SK-N-SH (cell line): ENCODE measurements at regions not wholly inside any gene's neighbourhood (a gene's known extent, or its start where the extent isn't known, plus 50 kb on each side); places are given as distances from the start of the nearest gene placed in this dataset.

Source experiments
- CTCF ChIA-PET: fragments of 300-600, 350-600 bp; formaldehyde crosslinking; extraction: SDS; loops from one replicate; lab custom pipeline; 2021; lab: Yijun Ruan, JAX
- POLR2A ChIA-PET: fragments of 350-600 bp; sonication (Branson Sonifier 250); formaldehyde crosslinking; extraction: SDS; loops from one replicate; lab custom pipeline; 2020; ENCODE audit warnings: antibody characterized with exemption, inconsistent platforms; lab: Yijun Ruan, JAX
- DNase-seq: peaks from one replicate; pipeline ENCODE4 v3.0.0; 2012
- H2AFZ ChIP-seq: fragments of 200-600 bp; sonication (generic); 2 replicates; pipeline ENCODE4 v1.8.1; 2016; ENCODE audit warnings: antibody characterized with exemption, mild to moderate bottlenecking, low read depth
- H3F3A ChIP-seq: fragments of 200-600 bp; sonication (generic); replicated peaks from 2 replicates; pipeline ENCODE3; 2016; ENCODE audit warnings: antibody characterized with exemption, mild to moderate bottlenecking; ENCODE audit not compliant: insufficient read depth
- H3K27ac ChIP-seq, 2 experiments: fragments of 200-500 bp in 1 of 2; fragments of 200-600 bp in 1 of 2; sonication (Bioruptor generic) in 1 of 2; sonication (generic), shearing (Covaris generic) in 1 of 2; 2 replicates each; pipeline versions ENCODE4 v1.5.1 to v1.6.1; 2014 to 2016; ENCODE audit warnings: low read depth in 2 of 2, inconsistent platforms in 1 of 2, low read length in 1 of 2, mild to moderate bottlenecking in 1 of 2, mixed read lengths in 1 of 2
- H3K27me3 ChIP-seq: fragments of 200-600 bp; sonication (generic), shearing (Covaris generic); 2 replicates; pipeline ENCODE4 v1.6.1; 2016; ENCODE audit warnings: mixed run types; ENCODE audit not compliant: insufficient read depth
- H3K36me3 ChIP-seq, 2 experiments: fragments of 200-500 bp in 1 of 2; fragments of 200-600 bp in 1 of 2; sonication (Bioruptor generic) in 1 of 2; sonication (generic) in 1 of 2; replicated peaks in 1 of 2; 2 replicates each; pipeline versions ENCODE3 to v1.5.1; 2014 to 2016; ENCODE audit warnings: low read length in 1 of 2, mild to moderate bottlenecking in 1 of 2; ENCODE audit not compliant: insufficient read depth in 2 of 2, control insufficient read depth in 1 of 2
- H3K4me1 ChIP-seq, 2 experiments: fragments of 200-500 bp in 1 of 2; fragments of 200-600 bp in 1 of 2; sonication (Bioruptor generic) in 1 of 2; sonication (generic), shearing (Covaris generic) in 1 of 2; 2 replicates each; pipeline versions ENCODE4 v1.5.1 to v1.6.1; 2014 to 2016; ENCODE audit warnings: low read depth in 1 of 2, low read length in 1 of 2, mixed run types in 1 of 2; ENCODE audit not compliant: insufficient read depth in 2 of 2, control insufficient read depth in 1 of 2
- H3K4me2 ChIP-seq: fragments of 200-600 bp; sonication (generic), shearing (Covaris generic); 2 replicates; pipeline ENCODE4 v1.6.1; 2017; ENCODE audit warnings: mixed run types
- H3K4me3 ChIP-seq, 2 experiments: fragments of 200-500 bp in 1 of 2; fragments of 200-600 bp in 1 of 2; sonication (Bioruptor generic) in 1 of 2; sonication (generic), shearing (Covaris generic) in 1 of 2; 2 replicates each; pipeline versions ENCODE4 v1.5.1 to v1.8.1; 2014 to 2016; ENCODE audit warnings: low read depth in 2 of 2, inconsistent platforms in 1 of 2, low read length in 1 of 2, mild to moderate bottlenecking in 1 of 2, mixed read lengths in 1 of 2, moderate library complexity in 1 of 2
- H3K79me2 ChIP-seq: fragments of 200-600 bp; sonication (generic); 2 replicates; pipeline ENCODE4 v1.8.1; 2017; ENCODE audit warnings: mild to moderate bottlenecking; ENCODE audit not compliant: insufficient read depth
- H3K9ac ChIP-seq: fragments of 200-600 bp; sonication (generic); 2 replicates; pipeline ENCODE4 v1.6.1; 2017; ENCODE audit warnings: mixed run types
- H3K9me2 ChIP-seq: fragments of 200-600 bp; sonication (generic); 2 replicates; pipeline ENCODE4 v1.6.1; 2017; ENCODE audit warnings: mixed run types
- H3K9me3 ChIP-seq: fragments of 200-600 bp; sonication (generic); 2 replicates; pipeline ENCODE4 v1.6.1; 2017; ENCODE audit warnings: mixed run types, mild to moderate bottlenecking, moderate library complexity
- H4K20me1 ChIP-seq: fragments of 200-600 bp; sonication (generic); 2 replicates; pipeline ENCODE4 v1.6.1; 2017; ENCODE audit warnings: mild to moderate bottlenecking, mixed run types; ENCODE audit not compliant: insufficient read depth
- CHD2 ChIP-seq: fragments of 150-350 bp; IDR thresholded peaks from 2 replicates; pipeline ENCODE4 v1.6.1; 2018; ENCODE audit warnings: low read length; ENCODE audit not compliant: partially characterized antibody
- ELF1 ChIP-seq: IDR thresholded peaks from 2 replicates; pipeline ENCODE4 v1.4.0; 2012
- EZH2phosphoT487 ChIP-seq: fragments of 200-600 bp; sonication (generic); IDR thresholded peaks from 2 replicates; pipeline ENCODE4 v1.6.1; 2017; ENCODE audit warnings: low read depth, mixed run types, mild to moderate bottlenecking, antibody characterized with exemption, moderate library complexity, borderline replicate concordance
- FOXJ3 ChIP-seq: sonication (generic); formaldehyde crosslinking; IDR thresholded peaks from 2 replicates; pipeline ENCODE4 v1.5.1; 2020; ENCODE audit warnings: mild to moderate bottlenecking, missing genetic modification reagents
- GABPA ChIP-seq: IDR thresholded peaks from 2 replicates; pipeline ENCODE4 v1.4.0; 2012; ENCODE audit warnings: low read depth, mild to moderate bottlenecking
- GATA2 ChIP-seq: sonication (generic); formaldehyde crosslinking; IDR thresholded peaks from 2 replicates; pipeline ENCODE4 v1.5.0; 2020; ENCODE audit warnings: mild to moderate bottlenecking, missing genetic modification reagents
- JUND ChIP-seq: IDR thresholded peaks from 2 replicates; pipeline ENCODE4 v1.4.0; 2012
- MEF2A ChIP-seq: IDR thresholded peaks from 2 replicates; pipeline ENCODE4 v1.4.0; 2012; ENCODE audit warnings: low read depth, borderline replicate concordance
- MXI1 ChIP-seq: IDR thresholded peaks from 2 replicates; pipeline ENCODE4 v1.6.1; 2012; ENCODE audit warnings: mild to moderate bottlenecking, low read depth, low read length, improper control_type of control experiment
- NRF1 ChIP-seq: IDR thresholded peaks from 2 replicates; pipeline ENCODE4 v1.6.1; 2012; ENCODE audit warnings: low read depth, mild to moderate bottlenecking, low read length
- RAD21 ChIP-seq: IDR thresholded peaks from 2 replicates; pipeline ENCODE4 v1.6.1; 2012; ENCODE audit warnings: mild to moderate bottlenecking, low read length
- REST ChIP-seq: IDR thresholded peaks from 2 replicates; pipeline ENCODE4 v1.6.1; 2012; ENCODE audit warnings: mild to moderate bottlenecking, low read depth, low read length, moderate library complexity
- RXRA ChIP-seq: IDR thresholded peaks from 2 replicates; pipeline ENCODE4 v1.4.0; 2012; ENCODE audit warnings: low read depth, mild to moderate bottlenecking, borderline replicate concordance
- SIN3A ChIP-seq: IDR thresholded peaks from 2 replicates; pipeline ENCODE4 v1.6.1; 2012; ENCODE audit warnings: low read depth, mild to moderate bottlenecking, low read length, moderate library complexity, borderline replicate concordance
- TCF12 ChIP-seq: IDR thresholded peaks from 2 replicates; pipeline ENCODE4 v1.4.0; 2012
- YY1 ChIP-seq: IDR thresholded peaks from 2 replicates; pipeline ENCODE4 v1.4.0; 2012; ENCODE audit warnings: low read depth, mild to moderate bottlenecking
- WGBS: methylation state at CpG from one replicate; pipeline ENCODE4 v1.1.6; 2017; ENCODE audit warnings: low lambda C conversion rate; 5-methylcytosine and 5-hydroxymethylcytosine counted together
- TF ChIP-seq, protein P1 (sequence below): IDR thresholded peaks from 2 replicates; pipeline ENCODE4 v1.4.0; 2012; ENCODE audit warnings: low read depth, borderline replicate concordance
- TF ChIP-seq, protein P2 (sequence below): fragments of 200-600 bp; sonication (generic); IDR thresholded peaks from 2 replicates; pipeline ENCODE4 v1.6.1; 2017; ENCODE audit warnings: antibody characterized with exemption, mild to moderate bottlenecking, moderate library complexity
- TF ChIP-seq, protein P3 (sequence below): fragments of 150-350 bp; IDR thresholded peaks from 2 replicates; pipeline ENCODE4 v1.6.1; 2017; ENCODE audit warnings: antibody characterized with exemption, low read length, low read depth, borderline replicate concordance

GRCh38 chr11:24407733-24408132 lies 89.1 kb upstream of the LUZP2 start:
- POLR2A ChIA-PET, result no interaction called here
- H3K79me2 ChIP-seq, result no peaks in the 10 kb centered on the region
- H3K27me3 ChIP-seq, result no peaks in the 10 kb centered on the region
- H3K4me2 ChIP-seq, result no peak overlapping the region
- CTCF ChIA-PET, result no interaction called here
- H3F3A ChIP-seq, result no peaks in the 10 kb centered on the region
- no peak overlapping the region for H3K4me3 ChIP-seq
- no peak overlapping the region for H3K9ac ChIP-seq
- TF ChIP-seq EZH2phosphoT487 (no peak), MEF2A (no peak), GABPA (no peak), NRF1 (no peak), RXRA (no peak), YY1 (no peak), CHD2 (no peak), FOXJ3 (CRISPR knock-in tag) (no peak), RAD21 (no peak), SIN3A (no peak)
- TF ChIP-seq, protein P1, sequence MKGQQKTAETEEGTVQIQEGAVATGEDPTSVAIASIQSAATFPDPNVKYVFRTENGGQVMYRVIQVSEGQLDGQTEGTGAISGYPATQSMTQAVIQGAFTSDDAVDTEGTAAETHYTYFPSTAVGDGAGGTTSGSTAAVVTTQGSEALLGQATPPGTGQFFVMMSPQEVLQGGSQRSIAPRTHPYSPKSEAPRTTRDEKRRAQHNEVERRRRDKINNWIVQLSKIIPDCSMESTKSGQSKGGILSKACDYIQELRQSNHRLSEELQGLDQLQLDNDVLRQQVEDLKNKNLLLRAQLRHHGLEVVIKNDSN, result no peak
- TF ChIP-seq, protein P2, sequence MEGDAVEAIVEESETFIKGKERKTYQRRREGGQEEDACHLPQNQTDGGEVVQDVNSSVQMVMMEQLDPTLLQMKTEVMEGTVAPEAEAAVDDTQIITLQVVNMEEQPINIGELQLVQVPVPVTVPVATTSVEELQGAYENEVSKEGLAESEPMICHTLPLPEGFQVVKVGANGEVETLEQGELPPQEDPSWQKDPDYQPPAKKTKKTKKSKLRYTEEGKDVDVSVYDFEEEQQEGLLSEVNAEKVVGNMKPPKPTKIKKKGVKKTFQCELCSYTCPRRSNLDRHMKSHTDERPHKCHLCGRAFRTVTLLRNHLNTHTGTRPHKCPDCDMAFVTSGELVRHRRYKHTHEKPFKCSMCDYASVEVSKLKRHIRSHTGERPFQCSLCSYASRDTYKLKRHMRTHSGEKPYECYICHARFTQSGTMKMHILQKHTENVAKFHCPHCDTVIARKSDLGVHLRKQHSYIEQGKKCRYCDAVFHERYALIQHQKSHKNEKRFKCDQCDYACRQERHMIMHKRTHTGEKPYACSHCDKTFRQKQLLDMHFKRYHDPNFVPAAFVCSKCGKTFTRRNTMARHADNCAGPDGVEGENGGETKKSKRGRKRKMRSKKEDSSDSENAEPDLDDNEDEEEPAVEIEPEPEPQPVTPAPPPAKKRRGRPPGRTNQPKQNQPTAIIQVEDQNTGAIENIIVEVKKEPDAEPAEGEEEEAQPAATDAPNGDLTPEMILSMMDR, result no peak
- H3K27ac ChIP-seq, result no peak overlapping the region
- H3K36me3 ChIP-seq, result no peaks in the 10 kb centered on the region
- no peaks in the 10 kb centered on the region for H3K9me3 ChIP-seq
- no peaks in the 10 kb centered on the region for H4K20me1 ChIP-seq
- no peak overlapping the region for H2AFZ ChIP-seq
- no peaks in the 10 kb centered on the region for H3K9me2 ChIP-seq
- 58% methylated on average over 3 of the region's 3 CpGs for WGBS
- no peak for DNase-seq
- H3K4me1 ChIP-seq, result no peaks in the 10 kb centered on the region

- H3K9me2 ChIP-seq, result no peaks in the 10 kb centered on the region
- H3K36me3 ChIP-seq, result no peaks in the 10 kb centered on the region
- no peak overlapping the region for H3K4me2 ChIP-seq
- H3K9me3 ChIP-seq, result no peaks in the 10 kb centered on the region
- CTCF ChIA-PET, result no interaction called here
- no peak overlapping the region for H3K4me3 ChIP-seq
- H3K27ac ChIP-seq, result no peak overlapping the region
- no peaks in the 10 kb centered on the region for H3K4me1 ChIP-seq
- POLR2A ChIA-PET, result interaction anchor here (0.5 kb wide), 1 partner anchor 388 kb away, joined by 4 read pairs; no protein-coding TSS in a partner anchor
- no peaks in the 10 kb centered on the region for H3F3A ChIP-seq
- no peak for DNase-seq
- H2AFZ ChIP-seq, result no peak overlapping the region
- H3K27me3 ChIP-seq, result no peaks in the 10 kb centered on the region
- no peaks in the 10 kb centered on the region for H4K20me1 ChIP-seq
- no peak overlapping the region for H3K9ac ChIP-seq
- no peaks in the 10 kb centered on the region for H3K79me2 ChIP-seq
- no peak for TF ChIP-seq MXI1
- no peak for TF ChIP-seq NRF1
- TF ChIP-seq REST, result no peak
- TF ChIP-seq, protein P3, sequence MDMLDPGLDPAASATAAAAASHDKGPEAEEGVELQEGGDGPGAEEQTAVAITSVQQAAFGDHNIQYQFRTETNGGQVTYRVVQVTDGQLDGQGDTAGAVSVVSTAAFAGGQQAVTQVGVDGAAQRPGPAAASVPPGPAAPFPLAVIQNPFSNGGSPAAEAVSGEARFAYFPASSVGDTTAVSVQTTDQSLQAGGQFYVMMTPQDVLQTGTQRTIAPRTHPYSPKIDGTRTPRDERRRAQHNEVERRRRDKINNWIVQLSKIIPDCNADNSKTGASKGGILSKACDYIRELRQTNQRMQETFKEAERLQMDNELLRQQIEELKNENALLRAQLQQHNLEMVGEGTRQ, result no peak
- TF ChIP-seq ELF1, result no peak
- TF ChIP-seq, protein P2, result no peak
- TF ChIP-seq GATA2 (CRISPR knock-in tag), result no peak
- no peak for TF ChIP-seq JUND
- TF ChIP-seq TCF12, result no peak
These were observed 88.7 kb upstream of the LUZP2 start for GRCh38 chr11:24408202-24408601.
